ENCODE measurements at regions not wholly inside any gene's neighbourhood (a gene's known extent, or its start where the extent isn't known, plus 50 kb on each side); places are given as distances from the start of the nearest gene placed in this dataset.

DNA sequence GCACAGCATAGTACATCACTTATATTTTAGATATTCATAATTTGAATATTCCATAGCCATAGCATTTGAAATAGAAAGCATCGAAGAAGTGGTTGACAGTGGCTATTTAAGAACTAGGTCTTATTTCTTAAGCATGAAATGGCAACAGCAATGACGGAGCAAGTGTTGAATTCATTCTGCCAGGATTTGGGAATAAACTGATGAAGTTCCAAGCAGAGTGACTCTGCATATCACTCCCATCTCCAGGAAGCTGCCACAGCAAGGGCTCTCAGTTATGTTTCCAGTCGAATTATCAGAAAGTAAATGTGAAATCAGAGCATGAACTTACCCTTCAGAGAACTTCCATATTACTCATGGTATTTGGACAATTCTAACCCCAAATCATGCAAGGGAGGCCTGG is 208.1 kb downstream of the IKZF2 start:
- TF ChIP-seq, protein P1, sequence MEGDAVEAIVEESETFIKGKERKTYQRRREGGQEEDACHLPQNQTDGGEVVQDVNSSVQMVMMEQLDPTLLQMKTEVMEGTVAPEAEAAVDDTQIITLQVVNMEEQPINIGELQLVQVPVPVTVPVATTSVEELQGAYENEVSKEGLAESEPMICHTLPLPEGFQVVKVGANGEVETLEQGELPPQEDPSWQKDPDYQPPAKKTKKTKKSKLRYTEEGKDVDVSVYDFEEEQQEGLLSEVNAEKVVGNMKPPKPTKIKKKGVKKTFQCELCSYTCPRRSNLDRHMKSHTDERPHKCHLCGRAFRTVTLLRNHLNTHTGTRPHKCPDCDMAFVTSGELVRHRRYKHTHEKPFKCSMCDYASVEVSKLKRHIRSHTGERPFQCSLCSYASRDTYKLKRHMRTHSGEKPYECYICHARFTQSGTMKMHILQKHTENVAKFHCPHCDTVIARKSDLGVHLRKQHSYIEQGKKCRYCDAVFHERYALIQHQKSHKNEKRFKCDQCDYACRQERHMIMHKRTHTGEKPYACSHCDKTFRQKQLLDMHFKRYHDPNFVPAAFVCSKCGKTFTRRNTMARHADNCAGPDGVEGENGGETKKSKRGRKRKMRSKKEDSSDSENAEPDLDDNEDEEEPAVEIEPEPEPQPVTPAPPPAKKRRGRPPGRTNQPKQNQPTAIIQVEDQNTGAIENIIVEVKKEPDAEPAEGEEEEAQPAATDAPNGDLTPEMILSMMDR (IDR thresholded peaks at IDR 0.05; ENCODE audit: poor library complexity), result no peak
- TF ChIP-seq EZH2phosphoT487 (IDR thresholded peaks at IDR 0.05; ENCODE audit: low read depth, severe bottlenecking, unreplicated experiment) (no peak), EZH2 (IDR thresholded peaks at IDR 0.05; ENCODE audit: borderline replicate concordance) (no peak)
